Activated T-cell treated with anti-CD3 and anti-CD28 coated beads, Interleukin-2, amount 50 U/mL, for 4 hours (primary cell): ENCODE measurements at regions not wholly inside any gene's neighbourhood (a gene's known extent, or its start where the extent isn't known, plus 50 kb on each side); places are given as distances from the start of the nearest gene placed in this dataset.
"Not testable (repeated sequence)": the region's sequence is repeated elsewhere in the genome, so short reads cannot be mapped to it uniquely, and the experiment has no call there.

Experiments
- ATAC-seq, 2 donors: fragments of 200-7000 bp; cut with Tn5 transposase; one replicate each; pipeline ENCODE4 v1.10.0; 2021
- DNase-seq: peaks from one replicate; pipeline ENCODE4 v3.0.0-alpha.2; 2020
- H3K27me3 Mint-ChIP-seq: one replicate; pipeline ENCODE4 v1.8.0; 2021; ENCODE audit warnings: low read depth, mixed read lengths
- H3K36me3 Mint-ChIP-seq: one replicate; pipeline ENCODE4 v1.8.0; 2022; ENCODE audit warnings: mixed read lengths; ENCODE audit not compliant: insufficient read depth
- H3K4me1 Mint-ChIP-seq: one replicate; pipeline ENCODE4 v1.8.0; 2021; ENCODE audit warnings: low read depth, mixed read lengths
- H3K4me3 Mint-ChIP-seq: one replicate; pipeline ENCODE4 v1.8.0; 2021; ENCODE audit warnings: mild to moderate bottlenecking, moderate library complexity, mixed read lengths
- H3K9me3 Mint-ChIP-seq: one replicate; pipeline ENCODE4 v1.8.0; 2021; ENCODE audit warnings: mixed read lengths

GRCh38 chr6:167666571-167667203, 160.0 kb upstream of the AFDN start:
- peaks cover 5% of the 10 kb centered on the region for H3K9me3 Mint-ChIP-seq
- no peaks in the 10 kb centered on the region for H3K36me3 Mint-ChIP-seq
- H3K4me1 Mint-ChIP-seq: no peaks in the 10 kb centered on the region
- H3K4me3 Mint-ChIP-seq: no peak overlapping the region
- peaks cover 6% of the 10 kb centered on the region for H3K27me3 Mint-ChIP-seq
- DNase-seq (no peak), ATAC-seq (no peak)

- ATAC-seq (no peak), DNase-seq (no peak)
- Mint-ChIP-seq H3K9me3 (peaks cover 8% of the 10 kb centered on the region), H3K27me3 (peaks cover 6% of the 10 kb centered on the region), H3K4me1 (no peaks in the 10 kb centered on the region), H3K36me3 (no peaks in the 10 kb centered on the region), H3K4me3 (no peak overlapping the region)
Measured at GRCh38 chr6:167667204-167668018, 159.3 kb upstream of the AFDN start.

GRCh38 chr6:167668019-167668753, 158.5 kb upstream of the AFDN start:
- DNase-seq: no peak
- Mint-ChIP-seq H3K27me3 (peaks cover 6% of the 10 kb centered on the region), H3K9me3 (peaks cover 8% of the 10 kb centered on the region), H3K36me3 (no peaks in the 10 kb centered on the region), H3K4me3 (no peak overlapping the region), H3K4me1 (peaks cover 1% of the 10 kb centered on the region)
- ATAC-seq: no peak

GRCh38 chr6:167668754-167669552, 157.8 kb upstream of the AFDN start:
- Mint-ChIP-seq H3K4me3 (no peak overlapping the region), H3K36me3 (no peaks in the 10 kb centered on the region), H3K9me3 (peaks cover 8% of the 10 kb centered on the region), H3K27me3 (peaks cover 6% of the 10 kb centered on the region), H3K4me1 (peaks cover 1% of the 10 kb centered on the region)
- ATAC-seq (no peak), DNase-seq (no peak)

- H3K4me1 Mint-ChIP-seq: peaks cover 1% of the 10 kb centered on the region
- peaks cover 10% of the 10 kb centered on the region for H3K27me3 Mint-ChIP-seq
- no peaks in the 10 kb centered on the region for H3K36me3 Mint-ChIP-seq
- no peak for DNase-seq
- no peak for ATAC-seq
- peaks cover 8% of the 10 kb centered on the region for H3K9me3 Mint-ChIP-seq
- H3K4me3 Mint-ChIP-seq: no peak overlapping the region
Measured at GRCh38 chr6:167669553-167669849, 157.2 kb upstream of the AFDN start.

- Mint-ChIP-seq H3K27me3 (peaks cover 10% of the 10 kb centered on the region), H3K4me1 (peaks cover 1% of the 10 kb centered on the region), H3K9me3 (peaks cover 8% of the 10 kb centered on the region), H3K36me3 (no peaks in the 10 kb centered on the region), H3K4me3 (no peak overlapping the region)
- no peak for DNase-seq
- no peak for ATAC-seq
Measured at GRCh38 chr6:167669870-167670802, 156.6 kb upstream of the AFDN start.

- Mint-ChIP-seq H3K36me3 (no peaks in the 10 kb centered on the region), H3K27me3 (peaks cover 7% of the 10 kb centered on the region), H3K4me3 (no peak overlapping the region), H3K4me1 (peaks cover 1% of the 10 kb centered on the region), H3K9me3 (peaks cover 8% of the 10 kb centered on the region)
- ATAC-seq (no peak), DNase-seq (no peak)
Measured at GRCh38 chr6:167670938-167671338, 155.8 kb upstream of the AFDN start.

GRCh38 chr6:167671379-167671976, 155.2 kb upstream of the AFDN start:
- not testable (repeated sequence) for H3K9me3 Mint-ChIP-seq, H3K36me3 Mint-ChIP-seq, DNase-seq, H3K4me3 Mint-ChIP-seq, H3K4me1 Mint-ChIP-seq, ATAC-seq
- H3K27me3 Mint-ChIP-seq: peaks cover 11% of the 10 kb centered on the region

GRCh38 chr6:167671977-167672687, 154.6 kb upstream of the AFDN start:
- peaks cover 8% of the 10 kb centered on the region for H3K9me3 Mint-ChIP-seq
- no peaks in the 10 kb centered on the region for H3K36me3 Mint-ChIP-seq
- H3K4me3 Mint-ChIP-seq: no peak overlapping the region
- ATAC-seq (no peak), DNase-seq (no peak)
- peaks cover 15% of the 10 kb centered on the region for H3K27me3 Mint-ChIP-seq
- peaks cover 1% of the 10 kb centered on the region for H3K4me1 Mint-ChIP-seq

- H3K4me3 Mint-ChIP-seq: no peak overlapping the region
- H3K36me3 Mint-ChIP-seq: no peaks in the 10 kb centered on the region
- H3K9me3 Mint-ChIP-seq: peaks cover 8% of the 10 kb centered on the region
- DNase-seq (no peak), ATAC-seq (no peak)
- peaks cover 1% of the 10 kb centered on the region for H3K4me1 Mint-ChIP-seq
- peaks cover 21% of the 10 kb centered on the region for H3K27me3 Mint-ChIP-seq
Measured at GRCh38 chr6:167672738-167673137, 154.0 kb upstream of the AFDN start.

- no peak overlapping the region for H3K4me3 Mint-ChIP-seq
- ATAC-seq (no peak), DNase-seq (no peak)
- peaks cover 8% of the 10 kb centered on the region for H3K9me3 Mint-ChIP-seq
- H3K27me3 Mint-ChIP-seq: peaks cover 33% of the 10 kb centered on the region
- H3K36me3 Mint-ChIP-seq: no peaks in the 10 kb centered on the region
- H3K4me1 Mint-ChIP-seq: peaks cover 7% of the 10 kb centered on the region
Measured at GRCh38 chr6:167673946-167674345, 152.8 kb upstream of the AFDN start.

GRCh38 chr6:167674486-167674885, 152.2 kb upstream of the AFDN start:
- H3K9me3 Mint-ChIP-seq: peaks cover 8% of the 10 kb centered on the region
- ATAC-seq (no peak), DNase-seq (no peak)
- peaks cover 39% of the 10 kb centered on the region for H3K27me3 Mint-ChIP-seq
- H3K4me3 Mint-ChIP-seq: no peak overlapping the region
- H3K4me1 Mint-ChIP-seq: peaks cover 7% of the 10 kb centered on the region
- no peaks in the 10 kb centered on the region for H3K36me3 Mint-ChIP-seq
